Stimulated activated CD4-positive, alpha-beta T cell treated with anti-CD3 and anti-CD28 coated beads, TNF-alpha, amount 100 ng/mL, for 4 hours (primary cell): ENCODE measurements at regions not wholly inside any gene's neighbourhood (a gene's known extent, or its start where the extent isn't known, plus 50 kb on each side); places are given as distances from the start of the nearest gene placed in this dataset.
"Not testable (repeated sequence)": the region's sequence is repeated elsewhere in the genome, so short reads cannot be mapped to it uniquely, and the experiment has no call there.

ENCODE experiments used
- DNase-seq, 3 experiments: peaks; one replicate each; pipeline ENCODE4 v3.0.0-alpha.2; 2020; ENCODE audit warnings: low read depth in 3 of 3

DNA sequence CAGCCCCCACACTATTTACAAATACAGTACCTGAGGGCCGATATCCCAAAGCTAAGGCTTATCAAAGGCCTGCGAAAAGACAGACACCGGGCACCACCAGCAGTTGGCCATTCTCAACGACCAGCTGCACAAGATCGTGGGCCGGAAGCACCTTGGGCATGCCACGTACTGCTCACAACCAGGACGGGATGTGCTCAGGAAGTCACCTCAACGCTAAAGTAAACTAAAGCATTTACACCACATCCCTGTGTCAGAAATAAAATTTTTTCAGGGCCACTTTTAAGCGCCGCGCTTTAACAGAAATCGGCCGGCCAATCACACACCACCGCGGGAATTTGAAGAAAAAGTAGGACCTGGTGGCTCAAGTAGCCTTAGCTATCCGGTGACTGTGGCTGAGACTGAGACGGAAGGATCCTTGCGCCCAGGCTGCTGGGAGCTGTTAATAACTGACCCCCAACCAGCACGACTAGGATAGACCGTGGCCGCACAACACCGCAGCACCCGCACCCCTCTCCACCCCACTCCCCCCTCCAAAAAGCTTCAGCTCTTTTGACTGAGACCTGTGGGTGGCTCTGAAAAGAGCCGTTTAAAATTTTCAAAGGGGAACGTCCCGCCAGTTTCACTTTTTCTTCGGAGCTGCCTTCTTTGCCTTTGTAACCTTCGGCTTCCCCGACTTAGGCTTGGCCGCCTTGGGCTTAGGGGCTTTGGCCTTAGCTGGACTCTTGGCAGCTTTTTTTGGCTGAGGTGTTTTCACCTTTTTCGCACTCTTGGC is 131.2 kb upstream of the BTN3A2 start:
- peak in 2 of 3 experiments; percentile 30 to 32 for DNase-seq

DNA sequence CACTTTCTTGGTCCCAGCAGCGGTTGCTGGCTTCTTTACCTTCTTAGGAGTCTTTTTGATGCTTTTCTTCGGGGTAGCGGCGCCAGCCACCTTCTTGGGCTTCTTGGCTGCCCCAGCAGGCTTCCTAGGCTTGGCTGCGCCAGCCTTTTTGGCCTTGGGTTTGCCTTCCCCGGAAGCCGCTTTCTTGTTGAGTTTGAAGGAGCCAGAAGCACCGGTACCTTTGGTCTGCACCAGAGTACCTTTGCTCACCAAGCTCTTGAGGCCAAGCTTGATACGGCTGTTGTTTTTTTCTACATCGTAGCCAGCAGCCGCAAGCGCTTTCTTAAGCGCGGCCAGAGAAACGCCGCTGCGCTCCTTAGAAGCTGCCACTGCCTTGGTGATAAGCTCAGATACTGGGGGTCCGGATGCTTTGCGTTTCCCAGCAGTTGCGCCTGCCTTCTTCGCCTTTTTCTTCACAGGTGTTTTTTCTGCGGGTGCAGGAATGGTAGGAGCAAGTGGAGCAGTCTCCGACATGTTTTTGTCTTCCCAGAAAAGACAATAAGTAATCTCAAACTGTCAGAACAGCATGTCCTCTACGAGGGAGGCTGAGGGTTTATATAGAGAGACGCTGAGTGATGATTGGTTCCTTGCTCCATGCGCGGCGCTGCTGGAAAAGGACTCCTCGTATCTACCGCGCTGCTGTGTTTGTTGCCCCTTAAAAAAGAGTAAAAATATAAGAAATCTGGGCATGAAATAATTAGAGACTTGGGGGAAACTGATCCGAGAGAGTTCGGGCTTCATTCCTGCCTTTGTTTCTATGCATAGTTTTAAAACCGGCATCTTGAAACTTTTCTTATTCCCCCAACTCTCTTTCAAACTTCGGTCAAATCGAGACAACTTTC is 130.3 kb upstream of the BTN3A2 start:
- DNase-seq = peak in 1 of 3 experiments; percentile 44

DNA sequence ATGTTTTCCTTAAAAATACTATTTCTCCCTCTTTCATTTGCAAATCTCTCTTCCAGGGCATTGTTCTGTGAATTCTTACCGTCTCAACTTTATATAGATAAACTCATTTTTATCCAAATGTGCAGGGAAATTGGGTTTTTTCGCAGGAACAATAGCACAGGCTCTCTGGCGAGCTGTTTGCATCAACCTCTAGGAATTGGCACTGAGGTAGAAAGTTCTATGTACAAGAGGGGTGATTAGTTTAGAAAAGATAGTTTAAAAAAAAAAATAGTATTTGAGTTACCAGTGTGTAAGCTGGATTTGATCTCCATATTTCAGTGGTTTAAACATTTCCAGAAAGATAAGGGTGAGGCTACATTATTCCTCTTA is 129.7 kb upstream of the BTN3A2 start:
- no peak for DNase-seq

DNA sequence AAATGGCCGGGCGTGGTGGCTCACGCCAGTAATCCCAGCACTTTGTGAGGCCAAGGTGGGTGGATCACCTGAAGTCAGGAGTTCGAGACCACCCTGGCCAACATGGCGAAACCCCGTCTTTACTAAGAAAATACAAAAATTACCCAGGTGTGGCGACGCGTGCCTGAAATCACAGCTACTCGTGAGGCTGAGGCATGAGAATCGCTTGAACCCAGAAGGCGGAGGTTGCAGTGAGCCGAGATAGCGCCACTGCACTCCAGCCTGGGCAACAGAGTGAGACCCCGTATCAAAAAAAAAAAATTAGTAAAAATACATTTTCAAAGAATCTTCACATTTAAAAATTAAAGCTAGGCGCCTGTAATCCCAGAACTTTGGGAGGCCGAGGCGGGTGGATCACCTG is 125.6 kb upstream of the BTN3A2 start:
- DNase-seq = not testable (repeated sequence)

DNA sequence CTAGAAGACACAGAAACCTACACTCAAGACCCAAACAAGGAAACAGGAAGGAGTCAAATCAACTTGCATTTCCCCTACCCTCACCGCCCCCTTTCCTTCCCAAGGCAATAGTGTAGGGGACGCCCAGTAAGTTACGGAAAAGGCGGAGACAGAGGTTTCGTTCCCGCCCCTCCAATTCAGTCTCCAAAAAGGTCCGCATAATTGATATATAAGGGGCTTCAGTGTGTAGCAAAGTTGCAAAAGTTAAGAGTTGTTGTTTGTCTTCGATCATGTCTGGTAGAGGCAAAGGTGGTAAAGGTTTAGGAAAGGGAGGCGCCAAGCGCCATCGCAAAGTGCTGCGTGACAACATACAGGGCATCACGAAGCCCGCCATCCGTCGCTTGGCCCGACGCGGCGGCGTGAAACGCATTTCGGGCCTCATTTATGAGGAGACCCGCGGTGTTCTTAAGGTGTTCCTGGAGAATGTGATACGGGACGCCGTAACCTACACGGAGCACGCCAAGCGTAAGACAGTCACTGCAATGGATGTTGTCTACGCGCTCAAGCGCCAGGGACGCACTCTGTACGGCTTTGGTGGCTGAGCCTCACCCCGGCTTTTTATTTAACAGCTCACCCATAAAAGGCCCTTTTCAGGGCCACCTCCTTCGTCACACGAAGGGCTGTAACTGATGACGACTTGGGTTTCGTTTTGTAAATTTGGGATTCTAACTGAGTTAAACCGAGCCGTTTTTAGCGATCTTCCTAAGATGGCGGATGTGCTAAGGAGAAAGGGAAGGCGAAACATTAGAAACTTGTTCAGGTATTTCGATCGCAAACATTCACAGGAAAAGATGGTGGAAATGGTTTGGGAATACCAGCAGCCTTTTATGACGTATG is 124.6 kb upstream of the BTN3A2 start:
- peak in 2 of 3 experiments; percentile 27 to 31 for DNase-seq

DNA sequence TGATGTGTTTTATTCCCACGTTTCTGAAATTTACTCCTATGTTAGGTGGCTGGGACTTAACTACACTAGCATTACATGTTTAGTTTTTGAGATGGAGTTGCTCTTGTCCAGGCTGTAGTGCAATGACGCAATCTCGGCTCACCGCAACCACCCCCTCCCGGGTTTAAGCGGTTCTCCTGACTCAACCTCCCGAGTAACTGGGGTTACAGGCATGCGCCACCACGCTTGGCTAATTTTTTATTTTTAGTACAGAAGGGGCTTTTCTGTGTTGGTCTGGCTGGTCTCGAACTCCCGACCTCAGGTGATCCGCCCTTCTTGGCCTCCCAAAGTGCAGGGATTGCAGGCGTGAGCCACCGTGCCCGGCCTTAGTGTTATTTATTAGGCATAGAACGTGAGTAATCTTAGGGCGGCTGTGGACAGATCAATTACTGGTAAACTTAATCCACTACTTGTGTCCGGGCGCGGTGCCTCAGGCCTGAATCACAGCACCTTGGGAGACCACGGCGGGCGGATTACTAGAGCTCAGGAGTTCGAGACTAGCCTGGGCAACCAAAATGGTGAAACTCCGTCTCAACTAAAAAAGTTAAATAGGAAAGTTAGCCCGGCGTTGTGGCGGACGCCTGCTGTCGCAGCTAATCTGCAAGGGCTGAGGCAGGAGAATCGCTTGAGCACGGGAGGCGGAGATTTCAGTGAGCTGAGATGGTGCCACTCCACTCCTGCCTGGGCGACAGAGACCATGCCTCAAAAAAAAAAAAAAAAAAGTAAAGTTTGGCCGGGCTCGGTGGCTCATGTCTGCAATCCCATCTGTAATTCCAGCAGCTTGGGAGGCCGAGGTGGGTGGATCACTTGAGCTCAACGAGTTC is 123.7 kb upstream of the BTN3A2 start:
- peak in 2 of 3 experiments; percentile 36 to 38 for DNase-seq

DNA sequence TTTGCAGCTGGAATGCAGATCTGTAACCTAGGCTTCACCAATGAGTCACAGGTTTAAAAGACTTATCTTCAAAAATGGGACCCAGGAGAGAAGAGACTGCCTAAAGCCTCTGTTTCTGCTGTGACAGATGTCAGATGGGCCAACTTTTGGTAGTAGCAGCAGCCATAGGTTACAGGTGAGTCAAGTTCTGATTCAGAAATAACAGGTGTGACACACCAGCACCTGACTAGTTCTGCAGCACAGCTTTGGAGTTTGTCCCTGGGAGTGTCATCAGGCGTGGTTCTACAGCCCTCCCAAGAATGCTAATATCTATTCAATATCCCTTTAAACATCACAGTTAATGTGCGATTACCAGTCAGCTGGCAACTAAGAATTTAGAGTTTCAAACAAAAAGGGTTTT is 121.9 kb upstream of the BTN3A2 start:
- no peak for DNase-seq

DNA sequence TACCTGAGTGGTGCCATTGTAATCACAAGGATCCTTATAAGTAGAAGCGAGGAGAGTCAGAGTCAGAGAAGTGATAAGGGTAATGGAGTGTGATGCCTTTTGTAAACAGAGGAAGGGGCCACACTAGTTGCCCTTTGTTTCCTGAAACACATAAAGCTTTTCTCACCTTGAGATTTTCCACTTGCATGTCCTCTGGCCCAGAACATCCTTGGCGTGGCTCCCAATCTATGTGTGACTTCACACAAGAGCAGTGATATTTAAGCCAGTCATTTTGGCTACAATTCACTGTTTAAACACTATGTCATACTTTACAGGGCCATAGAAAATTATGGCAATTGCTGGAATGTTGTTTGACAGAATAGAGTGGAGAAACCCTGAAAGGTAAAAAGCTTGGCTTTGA is 121.2 kb upstream of the BTN3A2 start:
- DNase-seq = no peak

DNA sequence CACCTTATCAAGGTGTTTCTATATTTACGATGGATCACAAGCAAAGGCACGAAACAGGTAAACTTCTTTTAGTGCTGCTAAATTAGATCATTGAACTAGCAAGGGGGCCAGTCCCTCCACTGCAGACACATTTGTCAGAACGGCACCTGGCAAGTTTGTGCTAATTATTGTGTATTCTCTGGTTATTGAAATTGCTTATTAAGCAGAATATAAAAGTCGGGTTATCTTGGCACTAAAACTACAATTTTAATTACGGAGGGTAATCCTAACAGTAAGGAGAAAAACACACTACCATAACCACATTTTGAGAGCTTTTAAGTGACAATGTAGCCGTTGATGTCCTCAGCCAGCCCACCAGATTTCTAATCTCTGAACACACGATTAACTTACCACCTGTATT is 118.9 kb upstream of the BTN3A2 start:
- no peak for DNase-seq

DNA sequence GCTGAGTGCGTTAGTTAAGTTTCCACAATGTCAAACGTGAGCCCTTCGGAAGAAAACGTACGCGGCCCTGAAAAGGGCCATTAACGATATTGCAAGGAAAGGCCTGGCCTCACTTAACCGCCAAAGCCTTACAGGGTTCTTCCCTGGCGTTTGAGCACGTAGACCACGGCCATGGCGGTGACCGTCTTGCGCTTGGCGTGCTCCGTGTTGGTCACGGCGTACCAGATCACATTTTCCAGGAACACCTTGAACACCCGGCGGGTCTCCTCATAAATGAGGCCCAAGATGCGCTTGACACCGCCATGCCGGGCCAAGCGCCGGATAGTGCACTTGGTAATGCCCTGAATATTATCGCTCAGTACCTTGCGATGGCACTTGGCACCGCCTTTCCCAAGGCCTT is 118.4 kb upstream of the BTN3A2 start:
- no peak for DNase-seq

DNA sequence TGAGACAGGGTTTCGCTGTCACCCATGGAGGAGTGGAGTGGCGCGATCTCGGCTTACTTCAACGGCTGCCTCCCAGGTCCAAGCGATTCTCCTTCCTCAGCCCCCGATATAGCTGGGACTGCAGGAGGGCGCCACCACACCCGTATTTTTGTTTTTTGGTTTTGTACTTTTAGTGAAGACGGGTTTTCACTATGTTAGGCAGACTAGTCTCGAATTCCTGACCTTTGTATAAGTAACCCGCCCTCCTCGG is 115.4 kb upstream of the BTN3A2 start:
- no peak for DNase-seq

DNA sequence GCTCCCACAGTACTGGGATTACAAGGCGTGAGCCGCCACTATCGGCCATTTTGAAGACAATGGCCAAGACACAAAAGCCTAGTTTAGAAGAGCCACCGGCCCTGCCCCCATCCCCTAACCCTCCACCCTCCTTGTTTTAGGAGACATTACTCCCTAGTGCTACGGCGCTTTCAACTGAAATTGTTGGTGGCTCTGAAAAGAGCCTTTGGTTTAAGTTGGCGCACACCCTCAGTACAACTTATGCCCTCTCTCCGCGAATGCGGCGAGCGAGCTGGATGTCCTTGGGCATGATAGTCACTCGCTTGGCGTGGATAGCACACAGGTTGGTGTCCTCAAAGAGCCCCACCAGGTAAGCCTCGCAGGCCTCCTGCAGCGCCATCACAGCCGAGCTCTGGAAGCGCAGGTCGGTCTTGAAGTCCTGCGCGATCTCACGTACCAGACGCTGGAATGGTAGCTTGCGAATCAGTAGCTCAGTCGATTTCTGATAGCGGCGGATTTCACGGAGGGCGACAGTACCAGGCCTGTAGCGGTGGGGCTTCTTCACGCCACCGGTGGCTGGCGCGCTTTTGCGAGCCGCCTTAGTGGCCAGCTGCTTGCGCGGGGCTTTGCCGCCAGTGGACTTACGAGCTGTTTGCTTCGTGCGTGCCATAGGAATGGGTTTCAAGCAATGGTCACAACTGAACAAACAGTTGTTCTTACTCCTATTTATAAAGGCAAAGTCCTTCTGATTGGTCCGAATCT is 114.9 kb upstream of the BTN3A2 start:
- DNase-seq = peak in 2 of 3 experiments; percentile 40 to 56

DNA sequence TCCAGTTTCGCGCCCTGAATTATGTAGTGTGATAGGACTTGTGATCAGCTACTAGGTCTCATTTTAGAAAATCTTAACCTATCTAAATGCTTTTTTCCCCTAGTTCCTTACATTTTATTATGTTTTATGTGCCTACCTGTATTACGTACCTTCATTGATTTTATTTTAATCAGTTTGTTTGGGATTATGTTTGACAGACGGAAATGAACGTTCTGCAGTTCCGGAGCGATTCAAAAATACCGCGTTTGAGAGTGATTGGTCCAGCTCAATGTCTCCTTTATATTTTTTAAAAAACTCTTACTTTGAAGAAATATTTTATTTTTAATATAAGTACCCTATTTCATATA is 114.3 kb upstream of the BTN3A2 start:
- DNase-seq = no peak

DNA sequence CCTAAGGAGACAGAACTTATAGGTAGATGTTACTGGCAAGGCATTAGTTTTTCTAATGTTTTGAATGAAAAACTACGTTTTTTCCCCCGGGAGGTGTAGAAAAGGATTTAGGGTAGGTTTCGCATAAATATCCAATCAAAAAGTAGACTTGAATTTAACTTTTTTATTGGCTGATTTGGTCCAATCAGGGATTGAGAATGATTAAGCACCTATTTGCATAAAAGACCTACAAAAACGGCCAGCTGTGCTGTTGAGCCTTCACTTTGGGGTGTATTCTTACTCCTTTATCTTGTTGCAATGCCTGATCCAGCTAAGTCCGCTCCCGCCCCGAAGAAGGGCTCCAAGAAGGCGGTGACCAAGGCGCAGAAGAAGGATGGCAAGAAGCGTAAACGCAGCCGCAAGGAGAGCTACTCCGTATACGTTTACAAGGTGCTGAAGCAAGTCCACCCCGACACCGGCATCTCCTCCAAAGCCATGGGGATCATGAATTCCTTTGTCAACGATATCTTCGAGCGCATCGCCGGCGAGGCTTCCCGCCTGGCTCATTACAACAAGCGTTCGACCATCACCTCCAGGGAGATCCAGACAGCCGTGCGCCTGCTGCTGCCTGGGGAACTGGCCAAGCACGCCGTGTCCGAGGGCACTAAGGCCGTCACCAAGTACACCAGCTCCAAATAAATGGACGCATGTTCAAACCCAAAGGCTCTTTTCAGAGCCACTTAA is 113.5 kb upstream of the BTN3A2 start:
- no peak for DNase-seq

DNA sequence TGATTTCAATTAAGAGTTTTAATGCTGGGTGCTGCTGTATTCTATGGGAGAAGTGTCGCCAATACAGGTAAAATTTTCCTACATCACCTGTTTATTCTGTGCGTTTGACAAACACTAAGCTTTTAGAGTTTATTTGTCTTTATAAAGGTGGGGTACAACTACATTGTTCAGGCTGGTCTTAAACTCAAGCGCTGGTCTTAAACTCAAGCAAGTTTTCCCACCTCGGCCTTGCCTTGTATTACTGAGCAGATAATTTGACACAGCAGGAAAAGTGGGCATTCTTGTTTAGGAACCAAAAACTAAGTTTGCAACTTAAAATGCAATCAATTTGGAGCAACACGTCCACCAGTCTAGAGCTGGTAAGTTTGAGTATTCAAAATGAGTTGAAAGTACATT is 112.9 kb upstream of the BTN3A2 start:
- DNase-seq = no peak

DNA sequence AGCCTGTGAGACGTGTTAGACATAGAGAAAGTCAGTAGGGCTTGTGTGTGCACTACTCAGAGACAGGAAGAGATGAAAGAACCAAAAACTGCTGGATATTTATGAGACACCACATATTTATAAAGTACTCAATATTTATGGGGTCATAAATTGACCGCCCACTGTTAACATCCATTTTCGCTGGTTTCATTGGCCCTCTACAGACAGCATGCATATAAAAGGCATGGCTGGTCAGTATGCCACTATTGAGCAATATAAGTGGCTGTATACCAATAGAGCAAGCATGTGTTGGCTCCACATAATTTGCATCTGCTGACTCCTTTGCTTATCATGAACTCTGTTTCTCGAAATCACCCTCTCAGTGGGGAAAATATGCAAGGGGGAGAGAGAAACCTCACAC is 110.3 kb upstream of the BTN3A2 start:
- no peak for DNase-seq

DNA sequence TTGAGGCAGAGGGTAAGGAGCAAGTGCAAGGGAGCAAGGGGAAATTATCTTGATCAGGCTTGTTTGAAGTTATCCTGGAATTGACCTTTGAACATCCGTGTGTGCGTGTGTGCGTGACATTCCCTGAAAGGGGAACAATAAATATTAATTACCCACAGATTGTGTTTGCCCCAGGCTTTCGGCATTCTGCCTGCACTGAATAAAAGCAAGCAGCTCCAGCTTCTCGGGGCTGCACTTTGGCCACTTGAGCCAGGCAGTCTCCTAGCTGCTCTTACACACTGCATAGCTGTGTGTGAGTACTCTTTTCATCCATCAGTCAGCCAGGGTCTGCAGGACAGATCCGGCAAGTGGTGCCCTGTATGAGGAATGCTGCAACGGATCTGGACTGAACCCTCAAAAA is 107.7 kb upstream of the BTN3A2 start:
- DNase-seq = no peak

DNA sequence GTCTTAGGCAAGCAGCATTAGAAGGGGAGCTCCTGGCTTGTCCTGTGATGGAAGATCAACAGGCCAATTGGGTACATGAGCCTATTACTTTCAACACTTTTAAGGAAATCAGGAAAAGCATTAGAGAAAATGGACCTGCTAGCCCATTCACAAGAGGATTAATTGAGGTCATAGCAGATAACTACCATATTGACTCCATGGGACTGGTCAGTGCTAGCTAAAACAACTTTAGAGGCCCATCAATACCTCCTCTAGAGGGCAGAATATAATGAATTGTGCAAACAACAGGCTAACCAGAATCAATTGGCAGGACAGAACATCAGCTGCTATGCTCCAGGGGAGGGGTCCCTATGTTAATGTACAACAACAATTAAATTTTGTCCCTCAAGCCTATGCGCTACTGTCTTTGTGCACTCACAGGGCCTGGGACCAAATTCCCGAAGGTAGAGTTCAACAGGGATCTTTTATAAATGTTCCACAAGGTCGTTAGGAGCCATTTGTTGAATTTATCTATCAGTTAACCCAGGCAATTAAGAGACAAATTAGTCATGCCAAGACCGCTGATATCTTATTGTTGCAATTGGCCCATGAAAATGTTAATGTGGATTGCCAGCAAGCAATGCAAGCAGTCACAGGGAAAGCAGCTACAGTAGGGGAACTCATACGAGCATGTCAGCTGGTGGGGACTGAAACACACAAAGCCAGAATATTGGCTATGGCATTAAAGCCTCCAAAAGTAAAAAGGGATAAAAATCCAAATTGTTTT is 106.6 kb upstream of the BTN3A2 start:
- DNase-seq = no peak

DNA sequence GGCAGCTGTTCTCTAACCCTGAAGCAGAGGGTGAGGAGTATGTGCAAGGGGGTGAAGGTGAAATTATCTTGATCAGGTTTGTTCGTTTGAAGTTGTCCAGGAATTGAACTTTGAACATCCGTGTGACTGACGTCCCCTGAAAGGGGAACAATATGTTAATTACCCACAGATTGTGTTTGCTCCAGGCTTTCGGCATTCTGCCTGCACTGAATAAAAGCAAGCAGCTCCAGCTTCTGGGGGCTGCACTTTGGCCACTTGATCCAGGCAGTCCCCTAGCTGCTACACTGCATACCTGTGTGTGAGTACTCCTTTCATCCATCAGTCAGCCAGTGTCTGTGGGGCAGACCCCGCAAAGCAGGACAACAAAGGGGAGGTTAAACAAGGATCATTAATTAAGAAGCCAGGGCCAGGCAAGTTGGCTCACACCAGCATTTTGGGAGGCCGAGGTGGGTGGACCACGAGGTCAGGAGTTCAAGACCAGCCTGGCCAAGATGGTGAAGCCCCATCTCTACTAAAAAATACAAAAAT is 104.8 kb upstream of the BTN3A2 start:
- DNase-seq = no peak
